NCI-H187 (cell line): ENCODE measurements at regions not wholly inside any gene's neighbourhood (a gene's known extent, or its start where the extent isn't known, plus 50 kb on each side); places are given as distances from the start of the nearest gene placed in this dataset.

Experiments used
- DNase-seq, 2 experiments: peaks; one replicate each; lab custom pipeline; 2025; lab: John Stamatoyannopoulos, UW

GRCh38 chr1:68331117-68331865, 99.0 kb upstream of the WLS start:
- no peak for DNase-seq

GRCh38 chr1:68330391-68330790, 98.1 kb upstream of the WLS start:
- no peak for DNase-seq

- no peak for DNase-seq
Measured at GRCh38 chr1:68329096-68329835, 96.9 kb upstream of the WLS start.

GRCh38 chr1:68328490-68328889, 96.2 kb upstream of the WLS start:
- DNase-seq: no peak

- no peak for DNase-seq
Measured at GRCh38 chr1:68327414-68327813, 95.1 kb upstream of the WLS start.

- no peak for DNase-seq
Measured at GRCh38 chr1:68326481-68326880, 94.2 kb upstream of the WLS start.

GRCh38 chr1:68324316-68324715, 92.0 kb upstream of the WLS start:
- DNase-seq: no peak

GRCh38 chr1:68322837-68323687, 90.7 kb upstream of the WLS start:
- DNase-seq: peak; percentile 21 to 70

- no peak for DNase-seq
Measured at GRCh38 chr1:68322096-68322495, 89.8 kb upstream of the WLS start.

- DNase-seq: no peak
Measured at GRCh38 chr1:68321084-68321685, 88.9 kb upstream of the WLS start.

- DNase-seq: no peak
Measured at GRCh38 chr1:68320349-68320748, 88.0 kb upstream of the WLS start.

GRCh38 chr1:68319907-68320306, 87.6 kb upstream of the WLS start:
- no peak for DNase-seq

- no peak for DNase-seq
Measured at GRCh38 chr1:68317543-68317942, 85.2 kb upstream of the WLS start.

- no peak for DNase-seq
Measured at GRCh38 chr1:68314151-68314780, 81.9 kb upstream of the WLS start.

GRCh38 chr1:68313735-68314134, 81.4 kb upstream of the WLS start:
- DNase-seq: peak; percentile 49

- no peak for DNase-seq
Measured at GRCh38 chr1:68308034-68308433, 75.7 kb upstream of the WLS start.

- DNase-seq: no peak
Measured at GRCh38 chr1:68307378-68307787, 75.1 kb upstream of the WLS start.

- peak; percentile 63 to 78 for DNase-seq
Measured at GRCh38 chr1:68301471-68302001, 69.2 kb upstream of the WLS start.

GRCh38 chr1:68294367-68295066, 62.2 kb upstream of the WLS start:
- DNase-seq: no peak

- no peak for DNase-seq
Measured at GRCh38 chr1:68293609-68294366, 61.5 kb upstream of the WLS start.
